Activated CD8-positive, alpha-beta memory T cell treated with anti-CD3 and anti-CD28 coated beads, Interleukin-2, amount 50 U/mL, for 1 hour (primary cell): ENCODE measurements at regions not wholly inside any gene's neighbourhood (a gene's known extent, or its start where the extent isn't known, plus 50 kb on each side); places are given as distances from the start of the nearest gene placed in this dataset.

Source experiments
- DNase-seq: peaks from one replicate; pipeline ENCODE4 v3.0.0-alpha.2; 2020; ENCODE audit errors: extremely low read depth

DNA sequence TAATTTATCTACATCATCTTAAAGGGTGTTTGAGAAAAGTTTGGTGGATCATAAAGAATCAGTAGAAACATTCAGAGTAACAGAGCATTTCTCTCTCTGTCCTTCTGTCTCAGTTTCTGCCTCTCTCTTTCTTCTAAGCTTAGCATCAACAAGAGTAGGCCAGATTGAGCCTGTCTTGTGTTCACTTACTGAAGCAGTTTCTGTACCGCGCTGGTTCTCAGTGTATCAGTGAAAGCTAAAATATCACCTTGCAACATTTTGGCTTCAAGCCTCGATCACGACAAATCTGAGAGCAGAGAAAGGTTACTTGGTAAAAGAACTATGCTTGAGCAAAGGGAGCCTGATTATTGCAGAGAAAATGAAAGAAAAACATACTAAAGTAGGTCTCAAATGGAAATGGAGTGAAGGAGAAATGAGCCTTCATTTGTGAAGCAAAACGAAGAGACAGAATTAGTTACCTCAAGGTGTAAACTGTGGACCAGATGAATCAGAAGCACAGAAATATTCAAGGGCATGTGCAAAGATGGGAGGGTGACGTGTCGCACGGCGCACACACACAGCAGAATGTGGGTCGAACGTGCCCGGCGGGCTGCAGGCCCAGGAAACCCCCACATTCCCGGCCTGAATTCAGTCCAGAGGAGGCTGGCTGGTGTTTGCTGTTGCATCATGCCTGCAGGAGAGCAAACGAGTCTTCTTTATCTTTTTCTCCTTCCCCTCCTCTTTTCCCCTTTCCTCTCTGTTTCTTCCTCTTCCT is 509.3 kb downstream of the QKI start:
- DNase-seq, result no peak

DNA sequence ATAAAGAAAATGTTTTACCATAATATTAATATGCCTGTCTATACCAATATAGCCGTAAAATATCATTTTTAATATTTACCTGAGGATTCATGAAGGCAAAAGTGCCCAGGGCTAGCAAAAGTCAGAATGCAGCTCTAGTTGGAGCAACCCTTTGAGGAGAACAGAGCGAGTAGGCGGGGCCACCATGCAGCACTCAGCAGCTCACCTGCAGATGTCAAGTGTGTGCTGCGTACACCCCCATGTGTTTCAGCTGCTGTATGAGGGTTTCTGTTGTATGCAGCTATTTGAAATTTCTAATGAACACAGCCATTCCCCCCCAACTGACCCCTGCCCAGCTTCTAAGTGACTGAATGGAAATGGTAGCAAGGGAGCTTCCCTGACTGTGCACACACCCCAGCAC is 508.0 kb downstream of the QKI start:
- DNase-seq, result no peak

DNA sequence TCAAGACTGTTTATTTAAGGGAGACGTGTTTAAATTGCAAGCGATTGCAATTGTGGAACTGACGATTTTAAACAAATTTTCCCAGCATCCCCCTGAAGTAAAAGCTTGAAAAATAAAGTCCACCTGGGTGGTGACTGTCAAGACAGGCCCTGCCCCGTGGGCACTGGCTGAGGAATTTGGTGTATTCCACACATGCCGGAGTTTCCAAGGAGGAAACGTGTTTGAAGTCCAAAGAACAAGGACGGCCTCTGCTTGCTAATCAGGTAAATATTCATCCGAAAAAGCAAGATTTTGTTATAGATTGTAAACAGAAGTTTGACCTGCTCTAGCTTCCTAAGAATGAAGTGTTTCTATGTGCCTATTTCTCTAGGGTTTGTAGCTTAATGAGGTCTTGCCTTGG is 505.1 kb downstream of the QKI start:
- DNase-seq, result no peak

DNA sequence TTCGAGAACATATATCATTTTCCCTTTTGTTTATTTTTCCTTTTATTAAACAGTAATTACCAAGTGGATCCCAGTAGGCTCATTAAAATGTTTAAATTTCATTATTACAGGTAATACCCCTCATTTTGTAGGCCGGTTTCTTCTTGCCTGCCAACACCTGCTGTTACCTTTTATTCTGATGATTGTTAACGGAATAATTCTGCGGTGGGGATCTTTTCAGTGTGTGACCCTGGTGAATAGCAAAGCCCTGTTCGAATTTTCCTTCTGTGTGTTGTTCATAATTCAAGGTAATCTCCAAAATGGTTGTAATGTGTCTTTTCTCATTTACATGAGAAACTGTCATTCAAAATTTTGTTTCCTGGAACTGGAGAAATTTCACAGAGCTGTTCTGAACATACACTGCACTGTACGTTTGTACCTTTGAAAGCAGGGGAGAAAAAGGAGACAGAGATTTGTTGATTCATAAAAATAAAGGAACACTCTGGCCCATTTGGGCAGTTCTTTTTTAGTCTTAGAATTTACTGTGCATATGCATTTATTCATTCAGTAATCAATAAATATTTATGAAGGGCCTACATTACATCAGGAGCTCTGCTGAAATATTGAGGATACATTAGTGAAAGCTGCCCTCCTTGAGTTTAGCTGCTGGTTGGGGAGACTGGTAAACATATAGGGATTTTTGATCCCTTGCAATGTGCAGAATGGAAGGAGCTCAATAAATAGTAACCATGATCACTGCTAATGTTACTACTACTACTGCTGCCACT is 502.0 kb downstream of the QKI start:
- no peak for DNase-seq

DNA sequence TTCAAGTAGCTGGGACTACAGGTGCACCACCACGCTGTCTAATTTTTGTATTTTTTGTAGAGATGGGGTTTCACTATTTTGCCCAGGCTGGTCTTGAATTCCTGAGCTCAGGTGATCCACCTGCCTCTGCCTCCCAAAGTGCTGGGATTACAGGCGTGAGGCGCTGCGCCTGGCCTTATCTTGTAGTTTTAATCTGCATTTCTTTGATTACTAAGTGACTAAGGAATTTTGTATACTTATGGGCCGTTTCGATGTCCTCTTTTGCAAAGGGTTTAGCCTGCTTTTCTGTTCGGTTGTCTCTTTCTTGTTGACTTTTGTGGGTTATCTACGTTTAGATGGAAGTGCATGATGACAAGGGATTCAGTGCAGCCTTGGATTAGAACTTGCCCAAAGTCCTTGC is 500.6 kb downstream of the QKI start:
- no peak for DNase-seq

DNA sequence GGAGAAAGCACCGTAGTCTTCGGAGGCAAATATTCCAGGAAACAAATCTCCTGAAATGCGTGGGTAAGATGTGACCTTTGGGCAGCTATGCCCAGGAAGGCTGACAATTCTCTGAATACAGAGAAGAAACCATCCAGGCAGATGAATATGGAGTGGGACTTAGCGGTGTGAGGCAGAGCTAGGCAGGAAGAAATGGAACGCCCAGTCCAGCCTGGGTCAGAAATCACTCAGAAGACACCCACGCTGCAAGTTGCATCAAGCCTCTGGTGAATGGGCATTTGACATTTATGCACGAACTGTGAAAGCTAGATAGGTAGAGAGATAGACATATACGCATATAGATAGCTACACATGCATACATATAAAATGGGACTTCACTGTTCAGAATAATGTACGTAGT is 498.5 kb downstream of the QKI start:
- no peak for DNase-seq

DNA sequence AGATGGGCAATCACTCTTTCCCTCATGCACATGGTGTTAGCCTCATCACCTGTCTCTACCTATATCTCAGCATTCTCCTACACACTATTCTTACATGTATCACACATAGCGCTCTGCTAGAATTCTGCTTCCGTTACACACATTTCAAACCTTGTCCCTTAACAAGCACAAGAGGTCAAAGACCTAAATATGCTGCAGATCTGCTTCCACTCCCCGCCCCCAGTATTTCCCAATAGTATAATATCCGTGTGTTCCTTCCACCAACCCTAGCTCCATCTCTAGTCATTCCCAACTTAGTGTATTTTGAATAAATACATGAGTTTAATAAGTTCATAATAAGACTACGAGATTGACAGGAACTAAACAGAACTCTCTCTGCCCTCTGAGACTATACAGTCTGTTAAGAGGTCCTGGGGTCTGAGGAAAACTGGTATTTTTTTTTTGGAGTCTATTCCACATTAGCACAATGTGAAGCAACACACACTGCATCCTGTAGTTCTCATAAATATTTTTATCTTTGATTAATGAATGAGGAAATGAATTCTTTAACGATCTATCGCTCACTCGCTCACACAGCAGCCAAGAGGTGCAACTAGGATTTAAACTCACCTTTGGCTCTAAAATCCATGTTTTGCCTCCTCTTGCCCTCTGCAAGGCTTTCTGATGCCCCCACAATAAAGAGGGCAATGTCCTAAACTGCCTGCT is 491.6 kb downstream of the QKI start:
- DNase-seq, result no peak

DNA sequence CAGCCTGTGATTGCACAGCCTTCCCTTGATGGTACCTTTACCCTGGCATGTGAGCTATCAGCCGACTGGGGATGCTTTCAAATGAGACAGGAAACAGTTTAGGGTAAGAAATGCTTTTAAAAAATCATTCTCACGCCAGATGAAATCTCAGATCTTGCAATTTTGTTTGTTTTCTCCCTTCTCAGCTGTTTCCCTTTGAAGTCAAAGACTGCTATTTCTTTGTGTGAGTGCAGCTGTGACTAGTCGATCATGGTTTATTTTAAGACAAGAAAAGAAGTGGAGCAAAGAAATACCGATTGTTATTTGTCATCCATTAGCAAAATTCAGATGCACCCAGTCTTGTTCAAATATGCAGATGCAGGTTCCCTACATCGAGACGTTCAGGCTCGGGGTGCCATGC is 489.7 kb downstream of the QKI start:
- DNase-seq, result no peak

DNA sequence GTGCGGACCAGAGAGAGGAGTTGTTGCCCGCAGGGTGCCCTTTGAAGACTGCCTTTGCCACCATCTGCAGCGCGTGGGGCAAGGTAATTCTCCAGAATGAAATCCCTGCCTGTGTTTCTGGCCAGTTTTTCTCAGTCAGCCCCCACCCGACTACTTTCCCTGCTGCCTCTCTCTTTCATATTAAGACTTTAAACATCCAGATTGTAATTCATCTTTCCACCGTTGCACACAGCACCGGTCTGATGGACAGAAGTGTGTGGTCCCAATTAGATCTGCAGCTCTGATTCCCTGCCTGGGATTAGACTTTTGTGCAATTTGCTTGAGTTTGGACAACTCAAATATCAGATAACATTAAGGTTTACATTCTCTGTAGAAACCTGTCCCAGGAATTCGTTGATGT is 489.0 kb downstream of the QKI start:
- no peak for DNase-seq

DNA sequence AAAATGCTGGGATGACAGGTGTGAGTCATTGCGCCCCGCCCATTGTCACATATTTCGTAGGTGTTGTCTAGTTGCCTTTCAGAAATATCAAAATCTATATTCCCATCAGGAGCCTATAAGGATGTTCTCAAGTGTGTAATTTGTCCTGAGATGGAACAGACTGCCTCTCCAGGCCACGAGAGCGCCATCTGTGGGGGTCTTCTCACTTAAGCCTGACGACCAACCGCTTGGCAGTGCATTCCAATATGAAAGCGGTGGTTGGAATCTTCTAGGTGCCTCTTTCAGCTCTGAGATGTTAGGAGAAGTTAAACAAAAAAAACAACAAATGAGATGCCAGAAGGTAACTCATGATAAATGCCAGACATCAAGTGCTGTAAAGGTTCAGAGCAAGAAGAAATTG is 488.5 kb downstream of the QKI start:
- DNase-seq, result no peak

DNA sequence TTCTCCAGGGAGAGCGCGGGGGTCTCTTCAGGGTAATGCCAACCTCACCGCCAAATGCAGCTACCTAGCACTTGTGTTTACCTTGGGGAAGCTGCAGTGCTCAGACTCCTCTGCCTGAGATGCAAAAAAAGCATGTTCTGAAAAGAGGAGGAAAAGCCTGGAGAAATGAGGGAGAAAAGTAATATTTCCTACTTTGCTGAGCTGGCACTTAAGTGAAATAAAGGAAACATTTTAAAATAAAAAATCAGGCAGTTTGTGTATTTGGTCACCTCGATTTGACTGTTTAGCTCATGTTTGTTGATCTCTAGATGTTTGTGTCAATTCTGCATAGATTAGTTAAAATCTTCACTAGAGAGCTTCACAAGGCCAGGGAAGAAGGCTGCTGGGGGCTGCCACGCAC is 487.2 kb downstream of the QKI start:
- DNase-seq, result no peak

DNA sequence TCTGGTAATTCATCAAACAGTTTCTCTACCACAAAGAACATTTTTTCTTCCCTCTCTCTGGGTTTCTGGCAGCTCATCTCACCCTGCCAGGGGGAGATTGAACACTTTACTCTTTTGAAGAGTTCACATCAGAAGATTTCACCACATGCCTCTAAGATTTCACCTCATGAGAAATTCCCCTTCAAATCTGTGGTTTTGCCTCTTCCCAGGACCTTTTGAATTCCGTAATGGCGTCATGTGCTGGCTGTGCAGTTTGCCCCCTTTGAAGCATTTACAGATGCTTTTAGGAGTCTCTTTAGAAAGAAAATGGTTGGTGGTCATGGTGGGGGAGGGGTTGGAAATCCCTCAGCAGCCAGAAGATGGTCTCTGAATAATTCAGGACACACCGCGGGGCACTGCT is 486.1 kb downstream of the QKI start:
- no peak for DNase-seq

DNA sequence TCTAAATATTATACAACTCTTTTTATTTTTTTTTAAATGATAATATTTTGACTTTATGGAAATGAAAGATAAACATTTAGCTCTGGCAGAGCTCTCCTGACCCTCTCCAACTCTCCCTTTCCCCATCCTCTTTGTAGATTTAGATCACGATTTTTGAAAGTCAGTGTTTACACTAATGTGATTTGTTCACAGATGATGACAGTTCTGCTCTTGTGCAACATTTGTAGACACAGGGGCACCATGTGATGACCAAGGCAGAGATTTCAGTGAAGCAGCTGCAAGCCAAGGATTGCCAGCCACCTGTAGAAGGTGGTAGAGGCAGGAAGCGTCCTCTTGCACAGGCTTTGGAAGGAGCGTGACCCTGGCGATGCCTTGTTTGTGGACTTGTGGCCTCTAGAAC is 483.2 kb downstream of the QKI start:
- no peak for DNase-seq

DNA sequence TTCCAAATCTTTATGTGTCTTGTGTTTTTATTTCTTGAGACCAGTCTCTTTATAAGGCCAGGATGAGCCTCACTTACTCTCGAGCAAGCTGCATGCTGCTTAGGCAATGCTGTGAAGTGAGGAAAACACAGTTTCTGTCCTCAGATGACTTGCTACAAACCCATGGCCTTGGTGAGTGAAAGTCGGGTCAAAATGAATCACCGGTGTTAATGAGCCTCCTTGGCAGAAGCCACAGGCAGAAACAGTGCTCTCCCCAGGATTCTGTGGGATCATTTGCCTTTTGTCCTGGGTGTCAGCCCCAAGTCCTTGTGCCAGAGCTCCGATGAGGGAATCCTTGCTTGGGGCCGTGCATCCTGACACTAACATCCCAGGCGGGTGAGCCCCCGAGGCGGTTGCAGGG is 482.5 kb downstream of the QKI start:
- DNase-seq, result no peak

DNA sequence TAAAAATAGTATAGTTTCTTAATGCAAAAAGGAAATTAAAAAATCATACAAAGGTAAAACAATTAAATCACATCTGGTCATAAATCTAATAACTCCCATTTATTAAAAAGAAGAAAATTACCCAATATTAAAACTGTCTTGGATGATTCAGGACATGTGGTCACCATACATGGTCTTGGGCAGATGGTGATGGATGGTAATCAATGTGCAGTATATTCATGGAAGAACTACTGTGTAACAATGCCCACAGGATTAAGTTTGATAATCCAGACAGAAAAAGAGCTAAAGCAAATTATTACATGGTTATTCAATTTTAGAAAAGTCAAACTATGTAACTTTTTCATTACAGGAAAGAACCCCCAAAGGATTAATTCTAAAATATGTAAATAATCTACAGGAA is 480.6 kb downstream of the QKI start:
- DNase-seq, result no peak

DNA sequence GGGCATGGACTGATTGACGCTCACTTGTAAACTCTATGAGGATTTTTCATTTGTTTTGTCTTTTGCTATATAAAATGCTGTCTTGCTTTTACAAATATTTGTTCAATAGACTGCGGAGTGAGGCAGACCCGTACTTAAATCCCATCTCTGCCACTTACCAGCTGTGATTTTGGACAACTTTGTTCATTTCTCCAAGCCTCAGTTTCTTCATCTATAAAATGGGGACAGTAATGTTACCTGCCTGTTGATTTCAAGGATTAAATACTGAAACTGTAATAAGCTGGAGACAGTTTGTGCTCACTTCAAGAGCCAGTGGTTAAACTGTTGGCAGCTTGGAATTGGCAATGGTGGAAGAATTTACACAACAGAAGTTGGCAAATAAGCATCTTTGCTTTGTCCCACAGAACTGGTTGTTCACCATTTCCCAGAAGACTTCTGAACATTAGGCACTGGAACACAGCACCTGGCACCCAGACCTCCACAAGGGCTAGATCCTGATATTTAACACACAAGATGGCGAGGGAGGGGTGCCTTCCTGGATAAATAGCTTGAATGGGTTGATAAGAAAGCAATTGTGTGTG is 479.2 kb downstream of the QKI start:
- no peak for DNase-seq

DNA sequence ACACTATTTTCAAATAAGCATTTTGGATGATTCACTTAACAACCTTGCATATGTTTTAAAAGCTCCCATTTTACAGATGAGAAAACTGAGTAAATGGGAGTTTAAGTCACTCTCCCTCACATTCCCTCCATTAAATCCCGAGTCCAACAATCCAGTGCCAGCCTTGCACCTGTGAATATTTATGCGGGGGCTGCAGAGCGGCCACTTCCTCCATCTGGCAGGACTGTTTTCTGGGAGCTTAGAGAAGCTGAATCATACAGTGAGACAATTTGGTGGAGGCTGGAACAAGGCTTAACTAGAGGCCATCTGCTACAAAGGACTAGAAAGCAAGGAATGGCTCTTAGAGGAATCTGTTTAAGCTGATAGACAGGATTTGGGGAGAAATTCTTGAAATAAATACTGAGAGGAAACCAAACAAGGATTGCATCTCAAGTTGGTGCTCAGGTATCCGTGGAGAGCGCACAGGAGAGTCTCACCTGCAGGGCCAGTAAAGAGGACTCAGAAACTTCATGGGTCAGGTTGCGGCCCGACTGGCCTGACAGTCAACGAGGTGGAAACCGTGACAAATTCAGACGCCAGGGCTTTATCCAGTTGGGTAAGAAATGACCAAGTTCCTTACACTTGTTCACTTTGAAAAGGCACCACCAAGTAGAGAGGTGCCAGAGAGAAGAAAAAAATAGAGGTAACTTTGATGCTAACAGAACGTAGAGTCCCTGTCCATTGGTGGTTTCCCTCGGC is 478.5 kb downstream of the QKI start:
- DNase-seq, result no peak

DNA sequence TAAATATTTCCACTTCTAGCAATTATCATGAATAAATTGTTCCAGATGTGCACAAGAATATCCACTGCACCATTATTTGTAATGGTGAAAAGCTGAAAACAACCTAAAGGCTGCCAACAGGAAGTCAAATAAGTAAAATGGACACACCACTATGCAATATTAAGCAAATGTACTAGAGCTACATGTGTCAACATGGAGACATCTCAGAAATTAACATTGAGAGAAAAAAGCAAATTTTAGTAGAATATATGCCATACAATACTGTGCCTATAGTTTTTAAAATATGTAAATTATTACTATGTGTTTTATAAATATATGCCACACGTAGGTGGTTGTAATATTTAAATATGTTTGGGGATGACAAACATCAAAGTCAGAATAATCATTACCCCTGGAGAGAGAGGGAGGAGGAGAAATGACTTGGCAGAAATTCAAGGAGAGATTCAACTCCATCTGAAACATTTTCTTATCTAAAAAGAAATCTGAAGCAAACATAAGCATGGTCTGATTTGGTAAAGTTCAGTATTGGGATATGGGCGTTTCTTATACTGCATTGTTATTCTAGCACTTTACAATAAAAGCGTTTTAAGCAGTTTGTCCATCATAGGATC is 475.5 kb downstream of the QKI start:
- DNase-seq, result no peak

DNA sequence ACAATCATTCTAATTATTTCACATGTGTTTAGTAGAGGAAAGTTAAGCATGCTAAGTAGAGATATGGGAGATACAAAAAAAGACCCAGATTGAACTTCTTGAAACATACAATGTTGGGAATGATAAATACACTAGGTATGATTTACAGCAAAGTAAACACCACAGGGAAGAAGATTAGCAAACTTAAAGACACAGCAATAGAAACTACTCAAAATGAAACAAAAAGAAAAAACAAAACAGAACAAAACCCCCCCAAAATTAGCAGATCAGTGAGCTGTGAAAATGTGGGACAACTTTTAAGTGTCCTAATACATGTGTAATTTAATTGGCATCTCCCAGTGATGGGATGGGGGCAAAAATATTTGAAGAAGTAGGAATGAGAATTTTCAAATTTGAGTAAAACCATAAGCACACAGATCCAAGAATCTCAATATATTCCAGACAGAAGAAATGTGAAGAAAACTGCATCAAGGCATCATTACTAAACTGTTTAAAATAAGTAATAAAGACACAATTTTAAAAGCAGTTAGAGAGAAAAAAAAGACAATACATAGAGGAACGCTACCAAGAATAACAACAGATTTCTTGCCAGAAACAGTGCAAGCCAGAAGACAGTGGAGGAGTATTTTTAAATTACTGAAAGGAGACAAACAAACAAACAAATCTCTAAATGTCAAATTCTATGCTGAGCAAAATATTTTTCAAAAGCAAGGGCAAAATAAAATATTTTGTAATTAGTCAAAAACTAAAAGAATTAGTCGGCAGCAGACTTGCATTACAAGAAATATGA is 473.7 kb downstream of the QKI start:
- no peak for DNase-seq

DNA sequence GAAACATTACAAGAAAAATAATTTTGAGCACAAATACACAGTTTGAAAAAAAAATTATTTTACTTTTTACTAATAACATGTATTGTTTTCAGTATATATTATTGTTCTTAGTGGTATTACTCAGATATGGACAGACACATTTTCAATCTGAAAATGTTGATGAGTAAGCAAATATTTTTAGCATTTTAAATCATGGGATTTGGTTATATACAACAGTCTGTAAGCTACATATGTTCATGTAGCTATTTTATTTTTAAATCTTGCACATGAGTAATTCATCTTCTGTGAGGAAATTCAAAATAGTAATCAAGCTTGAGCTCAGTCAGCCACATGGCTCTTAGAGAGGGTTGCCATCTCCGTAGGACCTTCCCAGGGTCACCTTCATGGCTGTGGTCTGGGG is 471.9 kb downstream of the QKI start:
- no peak for DNase-seq

DNA sequence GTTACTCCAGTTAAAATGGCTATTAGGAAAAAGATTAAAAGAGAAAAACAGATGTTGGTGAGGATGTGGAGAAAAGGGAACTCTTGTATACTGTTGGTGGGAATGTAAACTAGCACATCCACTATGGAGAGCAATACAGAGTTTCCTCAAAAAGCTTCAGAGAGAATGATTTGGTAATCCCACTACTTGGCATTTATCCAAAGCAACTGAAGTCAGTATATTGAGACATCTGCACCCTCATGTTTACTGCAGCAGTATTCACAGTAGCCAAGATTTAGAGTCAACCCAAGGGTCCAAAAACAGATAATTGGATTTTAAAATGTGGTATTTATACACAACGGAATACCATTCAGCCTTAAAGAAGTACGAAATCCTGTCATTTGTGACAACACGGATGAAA is 469.5 kb downstream of the QKI start:
- DNase-seq, result no peak
